GM19238 (cell line): ENCODE measurements at regions not wholly inside any gene's neighbourhood (a gene's known extent, or its start where the extent isn't known, plus 50 kb on each side); places are given as distances from the start of the nearest gene placed in this dataset.

ENCODE experiments used
- DNase-seq: peaks from one replicate; pipeline ENCODE4 v3.0.0; 2011; ENCODE audit warnings: low spot score; ENCODE audit not compliant: insufficient read length

GRCh38 chr1:30336550-30337323 lies 386.6 kb downstream of the MATN1 start:
- no peak for DNase-seq

- no peak for DNase-seq
These were observed 387.4 kb downstream of the MATN1 start for GRCh38 chr1:30335997-30336390.

GRCh38 chr1:30335389-30335996 lies 387.9 kb downstream of the MATN1 start:
- DNase-seq: no peak

GRCh38 chr1:30334767-30335166 lies 388.6 kb downstream of the MATN1 start:
- no peak for DNase-seq

- no peak for DNase-seq
These were observed 391.0 kb downstream of the MATN1 start for GRCh38 chr1:30332116-30333094.

- no peak for DNase-seq
These were observed 391.8 kb downstream of the MATN1 start for GRCh38 chr1:30331415-30332065.

GRCh38 chr1:30330644-30331043 lies 392.7 kb downstream of the MATN1 start:
- no peak for DNase-seq

- DNase-seq: no peak
These were observed 393.4 kb downstream of the MATN1 start for GRCh38 chr1:30329802-30330557.

GRCh38 chr1:30329263-30329753 lies 394.1 kb downstream of the MATN1 start:
- DNase-seq: no peak

GRCh38 chr1:30328401-30329262 lies 394.8 kb downstream of the MATN1 start:
- DNase-seq: no peak

GRCh38 chr1:30328100-30328370 lies 395.4 kb downstream of the MATN1 start:
- no peak for DNase-seq

GRCh38 chr1:30327370-30328099 lies 395.9 kb downstream of the MATN1 start:
- DNase-seq: no peak

- no peak for DNase-seq
These were observed 397.4 kb downstream of the MATN1 start for GRCh38 chr1:30325999-30326398.

- no peak for DNase-seq
These were observed 398.1 kb downstream of the MATN1 start for GRCh38 chr1:30325085-30325935.

- DNase-seq: no peak
These were observed 398.9 kb downstream of the MATN1 start for GRCh38 chr1:30324251-30325084.

- DNase-seq: no peak
These were observed 399.5 kb downstream of the MATN1 start for GRCh38 chr1:30323841-30324240.

- DNase-seq: no peak
These were observed 400.0 kb downstream of the MATN1 start for GRCh38 chr1:30323352-30323751.
